Adrenal gland (tissue), 5 donors: ENCODE measurements at regions not wholly inside any gene's neighbourhood (a gene's known extent, or its start where the extent isn't known, plus 50 kb on each side); places are given as distances from the start of the nearest gene placed in this dataset.

Experiments used
- POLR2A ChIP-seq, 2 donors: fragments of 450-650 bp; IDR thresholded peaks; one replicate each; pipeline ENCODE4 v1.6.1; 2017; ENCODE audit warnings: antibody characterized with exemption in 2 of 2, mild to moderate bottlenecking in 2 of 2, moderate library complexity in 1 of 2
- TF ChIP-seq, protein P1 (sequence below), 6 experiments: fragments of 450-650 bp in 4 of 6; fragments of 200-600 bp in 2 of 6; sonication (generic) in 1 of 6; IDR thresholded peaks; 1 replicate in 5 of 6; 2 replicates in 1 of 6; pipeline versions ENCODE4 v1.5.1 to v1.8.0; 2016 to 2021; ENCODE audit warnings: antibody characterized with exemption in 6 of 6, mild to moderate bottlenecking in 2 of 6, moderate library complexity in 1 of 6
- donor health status: DM: no; HTN: no; CAD: no.

DNA sequence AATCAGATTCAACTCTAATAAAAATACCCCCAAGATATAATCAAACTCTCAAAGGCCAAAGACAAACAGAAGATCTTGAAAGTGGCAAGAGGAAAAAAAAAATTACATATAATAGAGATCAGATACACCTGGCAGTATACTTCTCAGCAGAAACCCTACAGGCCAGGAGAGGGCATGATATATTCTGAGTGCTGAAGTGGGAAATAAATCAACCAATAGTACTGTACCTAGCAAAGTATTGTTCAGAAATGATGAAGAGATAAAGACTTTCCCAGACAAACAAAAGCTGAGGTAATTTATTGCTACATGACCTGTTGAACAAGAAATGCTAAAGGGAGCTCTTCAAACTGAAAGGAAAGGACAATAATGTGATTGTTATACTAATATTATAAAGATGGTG is 291.9 kb downstream of the SH2D4B start:
- TF ChIP-seq, protein P1, sequence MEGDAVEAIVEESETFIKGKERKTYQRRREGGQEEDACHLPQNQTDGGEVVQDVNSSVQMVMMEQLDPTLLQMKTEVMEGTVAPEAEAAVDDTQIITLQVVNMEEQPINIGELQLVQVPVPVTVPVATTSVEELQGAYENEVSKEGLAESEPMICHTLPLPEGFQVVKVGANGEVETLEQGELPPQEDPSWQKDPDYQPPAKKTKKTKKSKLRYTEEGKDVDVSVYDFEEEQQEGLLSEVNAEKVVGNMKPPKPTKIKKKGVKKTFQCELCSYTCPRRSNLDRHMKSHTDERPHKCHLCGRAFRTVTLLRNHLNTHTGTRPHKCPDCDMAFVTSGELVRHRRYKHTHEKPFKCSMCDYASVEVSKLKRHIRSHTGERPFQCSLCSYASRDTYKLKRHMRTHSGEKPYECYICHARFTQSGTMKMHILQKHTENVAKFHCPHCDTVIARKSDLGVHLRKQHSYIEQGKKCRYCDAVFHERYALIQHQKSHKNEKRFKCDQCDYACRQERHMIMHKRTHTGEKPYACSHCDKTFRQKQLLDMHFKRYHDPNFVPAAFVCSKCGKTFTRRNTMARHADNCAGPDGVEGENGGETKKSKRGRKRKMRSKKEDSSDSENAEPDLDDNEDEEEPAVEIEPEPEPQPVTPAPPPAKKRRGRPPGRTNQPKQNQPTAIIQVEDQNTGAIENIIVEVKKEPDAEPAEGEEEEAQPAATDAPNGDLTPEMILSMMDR (IDR thresholded peaks at IDR 0.05): no peak
- no peak for TF ChIP-seq POLR2A (IDR thresholded peaks at IDR 0.05)
